RWPE2 (cell line): ENCODE measurements at regions not wholly inside any gene's neighbourhood (a gene's known extent, or its start where the extent isn't known, plus 50 kb on each side); places are given as distances from the start of the nearest gene placed in this dataset.
"Not testable (repeated sequence)": the region's sequence is repeated elsewhere in the genome, so short reads cannot be mapped to it uniquely, and the experiment has no call there.

Source experiments
- ATAC-seq: fragments of 200-7000 bp; cut with Tn5 transposase; 3 replicates; pipeline ENCODE4 v1.9.1; 2021; ENCODE audit warnings: low read depth
- DNase-seq: peaks from one replicate; pipeline ENCODE4 v3.0.0-alpha.2; 2020; ENCODE audit warnings: low spot score
- H3K27ac ChIP-seq: fragments of 450-650 bp; 2 replicates; pipeline ENCODE4 v1.5.1; 2017; ENCODE audit warnings: mild to moderate bottlenecking; ENCODE audit not compliant: poor library complexity, severe bottlenecking
- H3K27me3 ChIP-seq: fragments of 250-450 bp; sonication (Bioruptor Pico); 2 replicates; pipeline ENCODE4 v1.5.1; 2021; ENCODE audit warnings: mild to moderate bottlenecking, moderate library complexity; ENCODE audit not compliant: insufficient read depth, poor library complexity, severe bottlenecking
- H3K36me3 ChIP-seq: fragments of 250-450 bp; sonication (Bioruptor Pico); 2 replicates; pipeline ENCODE4 v1.5.1; 2020; ENCODE audit warnings: low read depth, mild to moderate bottlenecking, moderate library complexity
- H3K4me1 ChIP-seq: fragments of 250-450 bp; sonication (Bioruptor Pico); 2 replicates; pipeline ENCODE4 v1.5.1; 2021; ENCODE audit warnings: mild to moderate bottlenecking, moderate library complexity; ENCODE audit not compliant: insufficient read depth, poor library complexity, severe bottlenecking
- H3K4me3 ChIP-seq: fragments of 250-450 bp; sonication (Bioruptor Pico); 2 replicates; pipeline ENCODE4 v1.5.1; 2021; ENCODE audit warnings: mild to moderate bottlenecking, moderate library complexity; ENCODE audit not compliant: severe bottlenecking
- H3K9me3 ChIP-seq: fragments of 250-450 bp; sonication (Bioruptor Pico); 2 replicates; pipeline ENCODE4 v1.5.1; 2021; ENCODE audit warnings: mild to moderate bottlenecking, moderate library complexity; ENCODE audit not compliant: severe bottlenecking
- CTCF ChIP-seq: fragments of 450-650 bp; IDR thresholded peaks from one replicate; pipeline ENCODE4 v1.5.1; 2017; ENCODE audit warnings: mild to moderate bottlenecking, moderate library complexity; ENCODE audit not compliant: poor library complexity, severe bottlenecking

- Histone ChIP-seq H3K4me3 (no peak overlapping the region), H3K27me3 (no peaks in the 10 kb centered on the region), H3K27ac (no peak overlapping the region), H3K9me3 (no peaks in the 10 kb centered on the region), H3K36me3 (no peaks in the 10 kb centered on the region), H3K4me1 (no peaks in the 10 kb centered on the region)
- TF ChIP-seq CTCF: no peak
- DNase-seq (no peak), ATAC-seq (no peak)
These were observed 252.9 kb downstream of the ARHGAP12 start for GRCh38 chr10:31675726-31676125.

- TF ChIP-seq CTCF: no peak
- no peak for ATAC-seq
- Histone ChIP-seq H3K27me3 (no peaks in the 10 kb centered on the region), H3K27ac (no peak overlapping the region), H3K36me3 (no peaks in the 10 kb centered on the region), H3K4me1 (no peaks in the 10 kb centered on the region), H3K4me3 (no peak overlapping the region), H3K9me3 (no peaks in the 10 kb centered on the region)
- no peak for DNase-seq
These were observed 259.3 kb downstream of the ARHGAP12 start for GRCh38 chr10:31669357-31669756.

GRCh38 chr10:31668326-31668725, 260.3 kb downstream of the ARHGAP12 start:
- Histone ChIP-seq H3K4me1 (no peaks in the 10 kb centered on the region), H3K36me3 (no peaks in the 10 kb centered on the region), H3K27me3 (no peaks in the 10 kb centered on the region), H3K4me3 (no peak overlapping the region), H3K27ac (no peak overlapping the region), H3K9me3 (no peaks in the 10 kb centered on the region)
- TF ChIP-seq CTCF: no peak
- ATAC-seq (no peak), DNase-seq (no peak)

- not testable (repeated sequence) for DNase-seq, H3K27me3 ChIP-seq, H3K4me1 ChIP-seq, H3K4me3 ChIP-seq, H3K27ac ChIP-seq, H3K9me3 ChIP-seq, H3K36me3 ChIP-seq, ATAC-seq
These were observed 262.8 kb downstream of the ARHGAP12 start for GRCh38 chr10:31665764-31666279.

GRCh38 chr10:31664803-31665202, 263.8 kb downstream of the ARHGAP12 start:
- DNase-seq (no peak), ATAC-seq (no peak)
- H3K4me1 ChIP-seq: no peaks in the 10 kb centered on the region
- H3K4me3 ChIP-seq: no peak overlapping the region
- no peaks in the 10 kb centered on the region for H3K27me3 ChIP-seq
- no peaks in the 10 kb centered on the region for H3K9me3 ChIP-seq
- no peak overlapping the region for H3K27ac ChIP-seq
- TF ChIP-seq CTCF: no peak
- no peaks in the 10 kb centered on the region for H3K36me3 ChIP-seq

- H3K27me3 ChIP-seq, H3K4me3 ChIP-seq, H3K27ac ChIP-seq, H3K36me3 ChIP-seq, H3K4me1 ChIP-seq, DNase-seq, ATAC-seq, H3K9me3 ChIP-seq: not testable (repeated sequence)
These were observed 264.6 kb downstream of the ARHGAP12 start for GRCh38 chr10:31664071-31664470.
